Esophagus muscularis mucosa (tissue), 4 donors: ENCODE measurements at regions not wholly inside any gene's neighbourhood (a gene's known extent, or its start where the extent isn't known, plus 50 kb on each side); places are given as distances from the start of the nearest gene placed in this dataset.

Source experiments
- DNase-seq: peaks from one replicate; pipeline ENCODE4 v3.0.0-alpha.2; 2017; ENCODE audit errors: extremely low spot score
- H3K27ac ChIP-seq, 4 donors: fragments of 200-600 bp; sonication (generic); replicated peaks in 1 of 4; 1 replicate in 3 of 4; 2 replicates in 1 of 4; pipeline ENCODE4 v1.5.1; 2016 to 2019; ENCODE audit warnings: mild to moderate bottlenecking in 1 of 4
- H3K27me3 ChIP-seq, 4 donors: fragments of 200-600 bp; sonication (generic); one replicate each; pipeline versions ENCODE4 v1.5.1 to v1.6.0; 2016 to 2019
- H3K36me3 ChIP-seq, 4 donors: fragments of 200-600 bp; sonication (generic); one replicate each; pipeline ENCODE4 v1.5.1; 2016 to 2019
- H3K4me1 ChIP-seq, 4 donors: fragments of 200-600 bp; sonication (generic); one replicate each; pipeline ENCODE4 v1.5.1; 2016 to 2019
- H3K4me3 ChIP-seq, 4 donors: fragments of 200-600 bp; sonication (generic); 1 replicate in 2 of 4; 2 replicates in 2 of 4; pipeline ENCODE4 v1.5.1; 2016 to 2019; ENCODE audit warnings: mild to moderate bottlenecking in 4 of 4, moderate library complexity in 1 of 4
- H3K9me3 ChIP-seq, 4 donors: fragments of 200-600 bp; sonication (generic); 1 replicate in 3 of 4; 2 replicates in 1 of 4; pipeline ENCODE4 v1.5.1; 2016 to 2019
- CTCF ChIP-seq, 3 experiments: fragments of 200-600 bp in 2 of 3; fragments of 450-650 bp in 1 of 3; sonication (generic) in 2 of 3; IDR thresholded peaks; one replicate each; pipeline ENCODE4 v1.5.1; 2017 to 2019; ENCODE audit warnings: antibody characterized with exemption in 3 of 3, mild to moderate bottlenecking in 2 of 3, moderate library complexity in 1 of 3
- EP300 ChIP-seq: sonication (generic); formaldehyde crosslinking; IDR thresholded peaks from one replicate; pipeline ENCODE4 v1.6.1; 2017; ENCODE audit warnings: antibody characterized with exemption
- POLR2A ChIP-seq: fragments of 450-650 bp; IDR thresholded peaks from one replicate; pipeline ENCODE4 v1.6.1; 2017; ENCODE audit warnings: antibody characterized with exemption, moderate library complexity, mild to moderate bottlenecking, low read depth
- POLR2AphosphoS5 ChIP-seq, 2 donors: sonication (generic); formaldehyde crosslinking; IDR thresholded peaks; one replicate each; pipeline ENCODE4 v1.6.1; 2017; ENCODE audit warnings: antibody characterized with exemption in 2 of 2
- WGBS: methylation state at CpG from one replicate; pipeline ENCODE4 v1.1.5; 2018; 5-methylcytosine and 5-hydroxymethylcytosine counted together
- intact Hi-C: fragments of 100-400 bp; cut with DNase I; formaldehyde crosslinking; loops from one replicate; pipeline ENCODE4 v1.15.1; 2023

- no peak for DNase-seq
- Histone ChIP-seq H3K4me1 (no peaks in the 10 kb centered on the region), H3K36me3 (no peaks in the 10 kb centered on the region), H3K9me3 (peaks cover 0 to 10% (median 0%) of the 10 kb centered on the region in 4 donors), H3K4me3 (no peak overlapping the region), H3K27me3 (no peaks in the 10 kb centered on the region), H3K27ac (no peak overlapping the region)
- 100% methylated on average over 1 of the region's 1 CpG for WGBS
- no peak for TF ChIP-seq POLR2A
- no peak for TF ChIP-seq POLR2AphosphoS5 (IDR thresholded peaks at IDR 0.05)
- no peak for TF ChIP-seq CTCF (IDR thresholded peaks at IDR 0.05)
- no peak for TF ChIP-seq EP300
- intact Hi-C loops = no loop called here
Measured at GRCh38 chr1:69045572-69045971, 522.1 kb upstream of the LRRC7 start.

GRCh38 chr1:69055194-69055593 lies 512.5 kb upstream of the LRRC7 start:
- no peak for TF ChIP-seq EP300
- no peak for TF ChIP-seq POLR2AphosphoS5 (IDR thresholded peaks at IDR 0.05)
- TF ChIP-seq POLR2A = no peak
- TF ChIP-seq CTCF (IDR thresholded peaks at IDR 0.05) = no peak
- intact Hi-C loops = no loop called here
- WGBS = 73% methylated on average over 2 of the region's 2 CpGs
- H3K27me3 ChIP-seq = no peaks in the 10 kb centered on the region
- no peak overlapping the region for H3K27ac ChIP-seq
- H3K36me3 ChIP-seq = no peaks in the 10 kb centered on the region
- H3K9me3 ChIP-seq = no peaks in the 10 kb centered on the region
- DNase-seq = no peak
- no peak overlapping the region for H3K4me3 ChIP-seq
- H3K4me1 ChIP-seq = no peaks in the 10 kb centered on the region

GRCh38 chr1:69058454-69058853 lies 509.3 kb upstream of the LRRC7 start:
- WGBS = 89% methylated on average over 3 of the region's 3 CpGs
- no peaks in the 10 kb centered on the region for H3K36me3 ChIP-seq
- H3K9me3 ChIP-seq = no peaks in the 10 kb centered on the region
- H3K27me3 ChIP-seq = no peaks in the 10 kb centered on the region
- TF ChIP-seq POLR2A (no peak), CTCF (IDR thresholded peaks at IDR 0.05) (no peak), POLR2AphosphoS5 (IDR thresholded peaks at IDR 0.05) (no peak), EP300 (no peak)
- intact Hi-C loops = no loop called here
- no peaks in the 10 kb centered on the region for H3K4me1 ChIP-seq
- no peak overlapping the region for H3K4me3 ChIP-seq
- H3K27ac ChIP-seq = no peak overlapping the region
- DNase-seq = no peak

GRCh38 chr1:69070660-69071373 lies 496.9 kb upstream of the LRRC7 start:
- H3K27ac ChIP-seq = no peak overlapping the region
- no peak overlapping the region for H3K4me3 ChIP-seq
- no peaks in the 10 kb centered on the region for H3K27me3 ChIP-seq
- no peak for DNase-seq
- WGBS = 85% methylated on average over 7 of the region's 7 CpGs
- H3K36me3 ChIP-seq = no peaks in the 10 kb centered on the region
- TF ChIP-seq EP300 = no peak
- no peak for TF ChIP-seq POLR2A
- TF ChIP-seq POLR2AphosphoS5 (IDR thresholded peaks at IDR 0.05) = no peak
- TF ChIP-seq CTCF (IDR thresholded peaks at IDR 0.05) = no peak
- H3K4me1 ChIP-seq = no peaks in the 10 kb centered on the region
- intact Hi-C loops = no loop called here
- H3K9me3 ChIP-seq = no peaks in the 10 kb centered on the region

GRCh38 chr1:69073176-69073575 lies 494.5 kb upstream of the LRRC7 start:
- Histone ChIP-seq H3K9me3 (no peaks in the 10 kb centered on the region), H3K36me3 (no peaks in the 10 kb centered on the region), H3K27ac (no peak overlapping the region), H3K27me3 (no peaks in the 10 kb centered on the region), H3K4me1 (no peaks in the 10 kb centered on the region), H3K4me3 (no peak overlapping the region)
- TF ChIP-seq POLR2A = no peak
- no peak for TF ChIP-seq EP300
- no peak for TF ChIP-seq CTCF (IDR thresholded peaks at IDR 0.05)
- TF ChIP-seq POLR2AphosphoS5 (IDR thresholded peaks at IDR 0.05) = no peak
- intact Hi-C loops = no loop called here
- no peak for DNase-seq
- 89% methylated on average over 2 of the region's 2 CpGs for WGBS
